GM18502 (cell line): ENCODE measurements at regions not wholly inside any gene's neighbourhood (a gene's known extent, or its start where the extent isn't known, plus 50 kb on each side); places are given as distances from the start of the nearest gene placed in this dataset.

Source experiments
- ATAC-seq: cut with Tn5 transposase; IDR thresholded peaks from one replicate; pipeline ENCODE4 v1.9.1; 2021; ENCODE audit warnings: mild to moderate bottlenecking; ENCODE audit not compliant: unreplicated experiment, poor library complexity

- no peak for ATAC-seq
Observed at GRCh38 chr3:124386996-124387595, 343.2 kb upstream of the UMPS start.

GRCh38 chr3:124391774-124392173 lies 338.5 kb upstream of the UMPS start:
- ATAC-seq = no peak

- no peak for ATAC-seq
Observed at GRCh38 chr3:124393340-124393739, 336.9 kb upstream of the UMPS start.

- ATAC-seq = no peak
Observed at GRCh38 chr3:124395162-124395561, 335.1 kb upstream of the UMPS start.

- no peak for ATAC-seq
Observed at GRCh38 chr3:124395584-124396338, 334.5 kb upstream of the UMPS start.

- ATAC-seq = no peak
Observed at GRCh38 chr3:124396339-124396950, 333.8 kb upstream of the UMPS start.

- no peak for ATAC-seq
Observed at GRCh38 chr3:124397088-124397487, 333.2 kb upstream of the UMPS start.

- ATAC-seq = no peak
Observed at GRCh38 chr3:124398594-124398993, 331.7 kb upstream of the UMPS start.

- ATAC-seq = no peak
Observed at GRCh38 chr3:124401843-124402242, 328.4 kb upstream of the UMPS start.

GRCh38 chr3:124402791-124403190 lies 327.5 kb upstream of the UMPS start:
- ATAC-seq = no peak

GRCh38 chr3:124404621-124405020 lies 325.6 kb upstream of the UMPS start:
- ATAC-seq = no peak

GRCh38 chr3:124407260-124407659 lies 323.0 kb upstream of the UMPS start:
- no peak for ATAC-seq

GRCh38 chr3:124409650-124410275 lies 320.5 kb upstream of the UMPS start:
- ATAC-seq = no peak

- ATAC-seq = no peak
Observed at GRCh38 chr3:124410471-124410870, 319.8 kb upstream of the UMPS start.

- ATAC-seq = no peak
Observed at GRCh38 chr3:124411728-124412127, 318.5 kb upstream of the UMPS start.

- no peak for ATAC-seq
Observed at GRCh38 chr3:124412644-124413043, 317.6 kb upstream of the UMPS start.

- no peak for ATAC-seq
Observed at GRCh38 chr3:124413393-124413792, 316.9 kb upstream of the UMPS start.

- no peak for ATAC-seq
Observed at GRCh38 chr3:124413989-124414598, 316.2 kb upstream of the UMPS start.

- no peak for ATAC-seq
Observed at GRCh38 chr3:124415446-124415960, 314.7 kb upstream of the UMPS start.

GRCh38 chr3:124419303-124419702 lies 310.9 kb upstream of the UMPS start:
- no peak for ATAC-seq

GRCh38 chr3:124420392-124420791 lies 309.9 kb upstream of the UMPS start:
- no peak for ATAC-seq
